ENCODE measurements at regions not wholly inside any gene's neighbourhood (a gene's known extent, or its start where the extent isn't known, plus 50 kb on each side); places are given as distances from the start of the nearest gene placed in this dataset.

DNA sequence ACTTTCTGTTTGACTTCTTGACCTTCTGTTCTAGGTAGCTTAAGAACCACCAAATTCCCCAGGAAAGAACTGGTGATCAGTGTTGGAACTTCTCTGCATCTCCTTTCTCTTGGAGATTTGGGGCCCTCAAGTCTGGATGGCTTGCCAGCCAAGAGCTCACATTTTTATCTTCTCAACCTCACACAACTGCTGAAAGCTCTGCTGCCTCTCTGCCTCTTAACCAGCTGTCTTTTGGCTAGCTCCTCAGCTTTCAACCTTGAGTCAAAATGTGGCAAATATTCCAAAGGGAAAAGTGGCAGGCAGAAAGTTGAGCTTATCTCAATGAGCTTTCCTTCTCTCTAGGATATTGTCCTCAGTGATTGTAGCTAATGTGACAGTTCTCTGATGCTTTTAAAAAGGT is 89.2 kb upstream of the CCDC190 start:
- H3K27ac ChIP-seq (ENCODE audit: low read depth) = no peak overlapping the region
- no peak for DNase-seq (ENCODE audit: extremely low spot score)
- no peaks in the 10 kb centered on the region for H3K4me1 ChIP-seq (ENCODE audit: insufficient read depth)
- H3K4me3 ChIP-seq (ENCODE audit: low read depth, low read length) = no peak overlapping the region
- no peaks in the 10 kb centered on the region for H3K36me3 ChIP-seq (ENCODE audit: insufficient read depth)

DNA sequence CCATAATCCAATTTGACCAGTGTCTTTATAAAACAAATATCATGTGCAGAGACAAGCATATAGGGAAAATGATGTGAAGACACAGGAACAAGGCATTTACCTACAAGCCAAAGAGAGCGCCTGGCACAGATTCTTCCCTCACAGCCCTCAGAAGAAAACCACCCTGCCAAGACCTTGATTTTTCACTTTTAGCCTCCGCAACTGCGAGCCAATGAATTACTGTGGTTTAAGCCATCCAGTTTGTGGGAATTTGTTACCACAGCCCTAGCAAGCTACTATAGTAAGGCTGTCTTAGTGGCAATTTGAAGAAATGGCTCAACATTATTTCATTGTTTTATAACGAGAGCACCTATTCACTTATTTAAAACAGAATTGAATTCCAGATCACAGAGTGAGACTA is 85.7 kb upstream of the CCDC190 start:
- DNase-seq (ENCODE audit: extremely low spot score) = no peak
- Histone ChIP-seq H3K4me1 (ENCODE audit: insufficient read depth) (no peaks in the 10 kb centered on the region), H3K4me3 (ENCODE audit: low read depth, low read length) (no peak overlapping the region), H3K36me3 (ENCODE audit: insufficient read depth) (no peaks in the 10 kb centered on the region), H3K27ac (ENCODE audit: low read depth) (no peak overlapping the region)
- WGBS = 93% methylated on average over 4 of the region's 4 CpGs

DNA sequence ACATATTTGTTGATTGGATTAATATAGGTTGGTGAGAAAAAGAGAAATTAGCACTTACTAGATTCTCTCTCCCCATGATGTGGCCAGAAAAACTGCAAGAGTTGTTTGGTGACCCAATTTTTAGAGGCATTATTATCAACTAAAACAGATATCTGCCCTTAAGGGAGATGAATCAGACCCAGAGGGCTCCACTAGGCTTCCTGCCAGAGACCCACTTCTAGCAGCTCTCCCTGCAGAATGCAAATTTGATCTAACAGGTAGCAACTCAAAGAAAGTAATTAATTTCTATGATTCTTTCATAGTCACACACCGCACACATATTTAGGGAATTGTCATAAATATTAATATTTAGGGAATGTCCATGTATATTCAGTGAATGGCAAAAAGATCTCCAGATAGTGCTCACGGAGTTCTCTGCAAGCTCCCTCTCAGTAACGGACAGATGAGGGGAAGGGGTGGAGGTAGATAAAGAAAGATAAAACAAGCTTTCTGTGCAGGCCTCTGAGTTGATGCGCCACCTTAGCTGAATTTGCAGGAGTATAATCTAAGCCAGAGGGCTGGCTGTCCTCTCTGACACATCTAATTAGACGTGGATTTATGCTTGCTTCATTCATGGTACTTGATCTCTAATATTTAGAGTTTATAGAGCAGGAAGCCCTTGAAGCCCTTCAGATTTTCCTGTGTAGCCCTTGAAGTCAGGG is 84.1 kb upstream of the CCDC190 start:
- no peak for DNase-seq (ENCODE audit: extremely low spot score)
- no peaks in the 10 kb centered on the region for H3K4me1 ChIP-seq (ENCODE audit: insufficient read depth)
- H3K36me3 ChIP-seq (ENCODE audit: insufficient read depth) = no peaks in the 10 kb centered on the region
- H3K27ac ChIP-seq (ENCODE audit: low read depth) = no peak overlapping the region
- no peak overlapping the region for H3K4me3 ChIP-seq (ENCODE audit: low read depth, low read length)
- 83% methylated on average over 5 of the region's 5 CpGs for whole genome bisulfite sequencing

DNA sequence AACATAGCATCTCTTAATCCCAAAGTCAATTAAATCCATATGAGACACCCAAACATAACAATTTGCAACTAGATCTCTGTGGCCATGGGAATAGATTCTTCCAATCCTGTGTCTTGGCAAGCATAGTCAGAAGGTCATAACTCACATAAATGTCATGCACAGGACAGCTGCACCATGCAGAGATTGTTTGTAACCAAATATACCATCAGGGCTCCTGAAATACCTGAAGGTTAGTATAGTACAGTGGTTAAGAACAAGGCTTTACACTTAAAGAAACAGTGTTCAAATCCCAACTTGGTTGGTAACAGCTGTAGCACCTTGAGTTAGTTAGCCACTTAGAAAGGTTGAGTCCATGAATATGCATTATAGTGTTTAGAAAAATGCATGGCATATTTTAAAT is 82.6 kb upstream of the CCDC190 start:
- no peaks in the 10 kb centered on the region for H3K4me1 ChIP-seq (ENCODE audit: insufficient read depth)
- no peaks in the 10 kb centered on the region for H3K36me3 ChIP-seq (ENCODE audit: insufficient read depth)
- no peak overlapping the region for H3K4me3 ChIP-seq (ENCODE audit: low read depth, low read length)
- no peak for DNase-seq (ENCODE audit: extremely low spot score)
- H3K27ac ChIP-seq (ENCODE audit: low read depth) = no peak overlapping the region

DNA sequence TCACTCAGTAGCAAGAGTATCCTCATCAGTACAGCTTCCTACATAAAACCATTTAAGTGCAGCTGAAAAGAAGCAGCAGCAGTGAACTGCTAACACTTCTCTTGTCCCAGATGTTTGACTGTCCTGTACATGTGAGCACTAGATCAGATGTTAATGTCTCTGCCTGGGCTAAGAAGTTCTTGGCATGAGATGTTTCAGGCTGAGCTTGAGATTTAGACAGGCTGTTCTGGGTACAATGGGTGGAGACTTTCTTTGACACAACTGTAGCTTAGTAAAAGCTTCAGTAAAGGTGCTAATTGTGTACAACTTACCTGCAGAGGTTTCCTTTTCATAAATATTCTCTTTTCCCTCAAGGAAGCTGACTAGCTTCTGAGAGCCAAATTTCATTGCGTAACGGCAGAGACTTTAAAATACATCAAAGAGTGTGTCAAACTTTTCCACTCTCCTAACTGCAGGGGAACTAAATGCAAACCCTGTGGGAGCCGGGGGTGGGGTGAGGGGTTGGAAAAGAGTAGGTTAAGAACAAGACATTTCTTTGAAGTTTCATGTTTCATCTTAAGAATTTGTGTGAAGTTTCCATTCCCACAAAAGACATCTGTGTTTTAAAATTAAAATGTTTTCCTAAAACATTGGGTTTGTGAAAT is 82.1 kb upstream of the CCDC190 start:
- no peak for DNase-seq (ENCODE audit: extremely low spot score)
- Histone ChIP-seq H3K27ac (ENCODE audit: low read depth) (no peak overlapping the region), H3K4me1 (ENCODE audit: insufficient read depth) (no peaks in the 10 kb centered on the region)

DNA sequence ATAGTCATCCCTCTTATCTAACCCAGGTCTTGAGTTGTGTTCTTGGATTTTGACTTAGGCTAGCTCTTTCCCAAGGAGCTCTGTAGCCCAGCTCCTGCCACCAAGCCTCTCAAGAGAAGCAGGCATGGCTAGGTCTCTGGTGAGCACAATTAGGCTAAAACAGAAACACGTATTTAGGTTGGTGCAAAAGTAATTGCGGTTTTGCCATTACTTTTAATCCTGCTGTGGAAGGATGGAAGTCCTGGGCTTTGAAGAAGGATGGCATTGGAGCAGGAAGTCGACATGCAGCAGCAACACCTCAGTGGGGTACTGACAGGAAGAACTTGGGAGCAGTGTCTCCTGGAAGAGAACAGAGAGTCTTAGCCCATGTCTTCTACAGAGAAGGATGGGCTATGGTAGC is 80.0 kb upstream of the CCDC190 start:
- Histone ChIP-seq H3K4me1 (ENCODE audit: insufficient read depth) (no peaks in the 10 kb centered on the region), H3K36me3 (ENCODE audit: insufficient read depth) (no peaks in the 10 kb centered on the region), H3K4me3 (ENCODE audit: low read depth, low read length) (no peak overlapping the region), H3K27ac (ENCODE audit: low read depth) (no peak overlapping the region)
- WGBS = 86% methylated on average over 3 of the region's 3 CpGs
- no peak for DNase-seq (ENCODE audit: extremely low spot score)

More for the DNA sequence above, 82.1 kb upstream of the CCDC190 start:
- no peak overlapping the region for H3K4me3 ChIP-seq (ENCODE audit: low read depth, low read length)
- WGBS = 22% methylated on average over 3 of the region's 3 CpGs
- H3K36me3 ChIP-seq (ENCODE audit: insufficient read depth) = no peaks in the 10 kb centered on the region

DNA sequence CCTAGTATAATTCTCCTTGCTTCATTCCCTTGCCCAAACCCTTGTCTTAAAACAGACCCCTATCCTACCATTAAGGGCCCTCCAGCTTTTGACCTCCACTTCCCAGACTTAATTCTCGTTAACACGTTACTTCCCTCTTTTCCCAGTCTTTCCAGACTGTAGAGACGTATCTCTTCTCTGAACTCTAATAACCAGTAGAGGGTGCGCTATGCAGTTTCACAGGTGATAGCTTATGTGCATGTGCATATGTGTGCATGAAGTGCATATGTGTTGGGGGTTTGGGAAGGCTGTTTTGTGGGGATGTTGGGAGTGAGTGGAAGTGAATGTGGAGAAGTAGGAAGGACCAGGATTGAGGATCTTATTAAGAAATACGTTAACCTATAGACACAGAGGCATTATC is 78.1 kb upstream of the CCDC190 start:
- 90% methylated on average over 5 of the region's 5 CpGs for WGBS
- Histone ChIP-seq H3K4me1 (ENCODE audit: insufficient read depth) (no peaks in the 10 kb centered on the region), H3K4me3 (ENCODE audit: low read depth, low read length) (no peak overlapping the region), H3K36me3 (ENCODE audit: insufficient read depth) (no peaks in the 10 kb centered on the region), H3K27ac (ENCODE audit: low read depth) (no peak overlapping the region)
- no peak for DNase-seq (ENCODE audit: extremely low spot score)

DNA sequence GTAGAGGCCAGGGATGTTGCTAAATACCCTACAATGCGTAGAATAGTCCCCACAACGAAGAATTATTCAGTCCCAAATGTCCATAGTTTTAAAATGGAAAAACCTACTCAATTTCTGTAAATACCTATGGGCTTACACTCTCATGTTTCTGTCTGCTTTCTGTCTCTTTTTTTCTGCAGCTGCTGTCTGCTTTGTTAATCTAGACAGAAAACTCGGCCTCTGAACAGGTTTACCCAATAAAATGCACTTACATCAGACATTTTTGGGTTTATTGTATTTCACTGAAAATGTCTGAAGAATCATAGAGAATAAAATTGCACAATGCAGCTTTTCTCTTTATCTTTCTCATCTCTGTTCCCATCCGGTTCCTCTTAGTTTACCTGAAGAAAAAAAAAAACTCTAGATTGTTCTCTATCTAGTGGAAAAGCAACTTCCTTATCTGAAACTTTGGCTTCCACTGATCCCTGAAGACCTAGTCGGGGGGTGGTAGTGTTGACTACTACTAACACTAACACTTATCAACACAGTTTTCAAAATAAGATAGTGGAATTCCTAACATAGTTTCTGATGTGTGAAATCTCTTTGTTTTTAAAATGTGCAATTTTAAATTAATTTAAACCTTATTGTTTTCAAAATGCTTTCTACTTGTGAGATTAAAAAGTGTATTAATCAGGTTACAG is 76.9 kb upstream of the CCDC190 start:
- no peak overlapping the region for H3K4me3 ChIP-seq (ENCODE audit: low read depth, low read length)
- 72% methylated on average over 5 of the region's 5 CpGs for WGBS

DNA sequence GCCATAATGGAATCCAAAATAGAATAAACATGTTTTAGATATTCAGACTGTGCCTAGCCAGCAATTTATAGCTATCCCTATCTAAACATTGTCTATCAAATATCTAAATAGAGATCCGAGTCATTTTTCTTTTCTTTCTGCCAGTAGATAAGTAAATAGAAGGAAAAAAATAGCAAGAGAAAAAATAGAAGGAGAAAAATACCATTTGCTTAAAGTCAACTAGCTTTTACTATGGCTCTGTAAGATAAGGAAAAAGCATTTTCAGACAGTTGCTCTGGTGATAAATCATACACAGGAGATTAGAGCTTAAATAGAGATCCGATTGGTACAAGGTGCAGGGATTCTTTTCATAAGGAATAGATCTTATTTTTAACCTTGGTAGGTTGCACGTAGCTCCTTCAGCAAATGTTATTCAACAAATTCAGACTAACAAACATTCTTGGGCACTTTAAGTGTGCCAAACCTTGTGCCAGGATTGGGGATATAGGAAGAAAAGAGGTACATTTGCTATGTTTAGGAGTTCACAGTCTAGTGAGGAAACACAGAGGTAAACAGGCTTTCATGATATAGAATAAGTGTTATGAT is 70.1 kb upstream of the CCDC190 start:
- no peak for DNase-seq (ENCODE audit: extremely low spot score)
- H3K4me1 ChIP-seq (ENCODE audit: insufficient read depth) = no peaks in the 10 kb centered on the region
- no peaks in the 10 kb centered on the region for H3K36me3 ChIP-seq (ENCODE audit: insufficient read depth)
- H3K27ac ChIP-seq (ENCODE audit: low read depth) = no peak overlapping the region
- WGBS = 19% methylated on average over 3 of the region's 3 CpGs
- H3K4me3 ChIP-seq (ENCODE audit: low read depth, low read length) = no peak overlapping the region

More for the DNA sequence above, 76.9 kb upstream of the CCDC190 start:
- no peak overlapping the region for H3K27ac ChIP-seq (ENCODE audit: low read depth)
- H3K4me1 ChIP-seq (ENCODE audit: insufficient read depth) = no peaks in the 10 kb centered on the region
- no peaks in the 10 kb centered on the region for H3K36me3 ChIP-seq (ENCODE audit: insufficient read depth)
- DNase-seq (ENCODE audit: extremely low spot score) = no peak

DNA sequence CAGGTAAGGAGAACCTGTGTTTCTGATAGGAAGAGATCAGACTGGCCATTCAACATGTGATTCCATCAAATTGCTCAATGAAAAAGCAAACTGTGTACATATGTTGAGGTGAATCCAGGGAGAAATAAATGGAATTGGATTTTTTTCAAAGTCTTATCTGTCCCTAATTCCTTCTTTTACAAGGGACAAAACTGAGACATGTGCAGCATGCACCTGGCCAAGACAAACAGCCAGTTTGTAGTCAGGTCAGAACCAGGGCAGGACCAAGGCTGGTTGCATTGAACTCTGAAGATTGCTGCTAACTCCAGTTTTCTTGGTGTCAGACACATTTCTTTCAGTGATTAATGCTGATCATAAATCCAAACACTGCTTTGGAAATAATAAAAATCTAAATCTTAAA is 69.6 kb upstream of the CCDC190 start:
- DNase-seq (ENCODE audit: extremely low spot score) = no peak
- Histone ChIP-seq H3K4me1 (ENCODE audit: insufficient read depth) (no peaks in the 10 kb centered on the region), H3K4me3 (ENCODE audit: low read depth, low read length) (no peak overlapping the region), H3K36me3 (ENCODE audit: insufficient read depth) (no peaks in the 10 kb centered on the region), H3K27ac (ENCODE audit: low read depth) (no peak overlapping the region)

DNA sequence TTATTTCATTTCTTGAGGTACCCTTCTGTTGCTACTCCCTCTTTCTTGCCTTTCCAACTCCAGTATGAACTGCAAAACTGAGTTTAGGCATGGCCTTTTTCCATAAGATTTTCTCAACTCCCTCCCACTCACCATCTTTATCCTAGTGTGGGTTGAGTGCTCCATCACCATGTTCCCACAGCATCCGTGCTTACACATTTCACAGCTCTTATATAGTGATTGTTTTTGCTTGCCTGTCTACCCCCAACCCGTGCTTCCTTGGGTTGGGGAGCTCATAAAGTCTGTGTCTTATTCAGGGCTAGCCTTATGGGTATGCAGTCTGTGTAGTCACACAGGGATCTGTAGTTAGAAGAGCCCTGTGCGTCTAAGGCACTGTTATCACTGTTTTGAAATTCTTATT is 68.2 kb upstream of the CCDC190 start:
- no peak for DNase-seq (ENCODE audit: extremely low spot score)
- no peaks in the 10 kb centered on the region for H3K4me1 ChIP-seq (ENCODE audit: insufficient read depth)

DNA sequence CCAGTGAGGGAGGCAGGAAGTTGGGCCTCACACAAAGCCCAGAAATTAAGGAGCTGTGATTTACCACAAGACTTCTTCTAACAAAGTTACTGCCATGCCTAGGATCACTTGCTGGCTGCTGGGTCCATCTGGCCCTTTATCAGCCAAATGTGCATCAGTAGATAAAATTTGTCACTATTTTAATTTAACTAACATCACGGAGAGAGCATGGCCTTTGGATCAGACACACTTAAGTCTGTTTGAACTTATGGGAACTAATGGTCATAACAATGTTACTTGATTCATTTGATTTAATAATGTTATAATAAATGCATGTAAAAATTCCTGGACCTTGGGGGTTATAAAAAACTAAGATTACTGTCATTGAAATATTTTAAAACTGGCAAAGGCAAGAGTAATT is 67.2 kb upstream of the CCDC190 start:
- Histone ChIP-seq H3K36me3 (ENCODE audit: insufficient read depth) (no peaks in the 10 kb centered on the region), H3K4me3 (ENCODE audit: low read depth, low read length) (no peak overlapping the region), H3K27ac (ENCODE audit: low read depth) (no peak overlapping the region), H3K4me1 (ENCODE audit: insufficient read depth) (no peaks in the 10 kb centered on the region)
- DNase-seq (ENCODE audit: extremely low spot score) = no peak
- WGBS = 56% methylated on average over 1 of the region's 1 CpG

More for the DNA sequence above, 68.2 kb upstream of the CCDC190 start:
- no peak overlapping the region for H3K4me3 ChIP-seq (ENCODE audit: low read depth, low read length)
- H3K27ac ChIP-seq (ENCODE audit: low read depth) = no peak overlapping the region
- WGBS = 85% methylated on average over 3 of the region's 3 CpGs
- no peaks in the 10 kb centered on the region for H3K36me3 ChIP-seq (ENCODE audit: insufficient read depth)

DNA sequence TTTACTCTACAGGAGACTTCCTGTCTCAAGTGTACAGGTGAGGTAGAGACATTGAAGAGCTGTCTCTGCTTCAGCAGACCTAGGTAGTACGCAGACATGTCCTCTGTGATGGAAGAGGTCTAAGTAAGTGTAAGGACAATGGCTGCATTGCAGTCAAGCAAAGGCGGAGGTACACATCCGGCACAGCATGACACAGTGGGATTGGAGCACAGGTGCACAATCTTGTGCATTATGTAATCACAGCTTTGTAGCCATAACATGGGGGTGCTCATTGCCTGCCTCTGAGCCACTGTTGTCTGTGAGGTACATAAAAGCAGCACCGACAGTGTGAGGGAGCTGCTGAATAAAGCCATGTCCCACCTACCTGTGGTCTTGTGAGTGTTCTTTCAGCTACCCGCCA is 66.4 kb upstream of the CCDC190 start:
- H3K4me3 ChIP-seq (ENCODE audit: low read depth, low read length) = no peak overlapping the region
- no peak overlapping the region for H3K27ac ChIP-seq (ENCODE audit: low read depth)
- no peak for DNase-seq (ENCODE audit: extremely low spot score)
- H3K36me3 ChIP-seq (ENCODE audit: insufficient read depth) = no peaks in the 10 kb centered on the region
- H3K4me1 ChIP-seq (ENCODE audit: insufficient read depth) = no peaks in the 10 kb centered on the region
- 96% methylated on average over 5 of the region's 5 CpGs for WGBS

DNA sequence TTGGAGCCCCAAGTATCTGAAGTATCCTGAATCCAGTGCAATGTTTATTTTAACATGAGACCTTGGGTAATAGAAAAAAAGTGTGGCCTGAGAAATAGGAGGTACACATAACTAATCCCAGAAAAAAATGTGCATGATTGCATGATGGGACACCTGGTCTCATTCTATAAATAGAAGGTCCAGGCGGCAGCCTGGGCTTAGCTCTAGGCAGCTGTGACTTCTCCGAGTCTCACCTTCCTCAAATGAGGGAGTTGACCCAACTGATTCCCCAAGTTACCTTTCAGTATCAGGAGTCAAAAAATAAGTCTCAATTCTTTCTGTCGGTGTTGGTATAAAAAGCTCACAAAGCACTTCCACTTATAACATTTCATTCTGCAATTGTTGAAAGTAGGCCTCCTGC is 65.9 kb upstream of the CCDC190 start:
- no peak for DNase-seq (ENCODE audit: extremely low spot score)
- 81% methylated on average over 3 of the region's 3 CpGs for WGBS
- Histone ChIP-seq H3K4me1 (ENCODE audit: insufficient read depth) (no peaks in the 10 kb centered on the region), H3K36me3 (ENCODE audit: insufficient read depth) (no peaks in the 10 kb centered on the region), H3K4me3 (ENCODE audit: low read depth, low read length) (no peak overlapping the region), H3K27ac (ENCODE audit: low read depth) (no peak overlapping the region)
